ENCODE measurements at regions not wholly inside any gene's neighbourhood (a gene's known extent, or its start where the extent isn't known, plus 50 kb on each side); places are given as distances from the start of the nearest gene placed in this dataset.
"Not testable (repeated sequence)": the region's sequence is repeated elsewhere in the genome, so short reads cannot be mapped to it uniquely, and the experiment has no call there.

- DNase-seq: no peak
These were observed 524.2 kb downstream of the TRIB2 start for GRCh38 chr2:13240789-13241487.

- no peak for DNase-seq
These were observed 535.9 kb downstream of the TRIB2 start for GRCh38 chr2:13252615-13253014.

GRCh38 chr2:13255485-13255884, 538.7 kb downstream of the TRIB2 start:
- no peak for DNase-seq

- no peak for DNase-seq
These were observed 543.7 kb downstream of the TRIB2 start for GRCh38 chr2:13260402-13260801.

GRCh38 chr2:13266166-13266565, 549.4 kb downstream of the TRIB2 start:
- DNase-seq: no peak

GRCh38 chr2:13284688-13285087, 568.0 kb downstream of the TRIB2 start:
- no peak for DNase-seq

- no peak for DNase-seq
These were observed 572.6 kb downstream of the TRIB2 start for GRCh38 chr2:13289310-13289709.

- not testable (repeated sequence) for DNase-seq
These were observed 591.7 kb downstream of the TRIB2 start for GRCh38 chr2:13308478-13308805.

GRCh38 chr2:13308989-13309388, 592.3 kb downstream of the TRIB2 start:
- DNase-seq: no peak

- no peak for DNase-seq
These were observed 615.3 kb downstream of the TRIB2 start for GRCh38 chr2:13332060-13332459.

- DNase-seq: not testable (repeated sequence)
These were observed 617.3 kb downstream of the TRIB2 start for GRCh38 chr2:13334071-13334470.

GRCh38 chr2:13334545-13334944, 617.8 kb downstream of the TRIB2 start:
- DNase-seq: no peak

- DNase-seq: no peak
These were observed 619.3 kb downstream of the TRIB2 start for GRCh38 chr2:13335862-13336535.

GRCh38 chr2:13351068-13351467, 634.3 kb downstream of the TRIB2 start:
- no peak for DNase-seq

GRCh38 chr2:13353083-13353482, 636.3 kb downstream of the TRIB2 start:
- no peak for DNase-seq

- DNase-seq: no peak
These were observed 637.3 kb downstream of the TRIB2 start for GRCh38 chr2:13354031-13354430.

- DNase-seq: not testable (repeated sequence)
These were observed 665.2 kb downstream of the TRIB2 start for GRCh38 chr2:13381928-13382327.

GRCh38 chr2:13389172-13389571, 672.4 kb downstream of the TRIB2 start:
- DNase-seq: not testable (repeated sequence)

GRCh38 chr2:13390676-13391075, 673.9 kb downstream of the TRIB2 start:
- no peak for DNase-seq

GRCh38 chr2:13401312-13401711, 684.6 kb downstream of the TRIB2 start:
- DNase-seq: no peak

GRCh38 chr2:13413989-13414388, 697.3 kb downstream of the TRIB2 start:
- DNase-seq: no peak

- DNase-seq: no peak
These were observed 698.2 kb downstream of the TRIB2 start for GRCh38 chr2:13414897-13415296.

- no peak for DNase-seq
These were observed 717.2 kb downstream of the TRIB2 start for GRCh38 chr2:13433954-13434353.

GRCh38 chr2:13443554-13444261, 727.0 kb downstream of the TRIB2 start:
- not testable (repeated sequence) for DNase-seq
